ENCODE measurements at regions not wholly inside any gene's neighbourhood (a gene's known extent, or its start where the extent isn't known, plus 50 kb on each side); places are given as distances from the start of the nearest gene placed in this dataset.

DNA sequence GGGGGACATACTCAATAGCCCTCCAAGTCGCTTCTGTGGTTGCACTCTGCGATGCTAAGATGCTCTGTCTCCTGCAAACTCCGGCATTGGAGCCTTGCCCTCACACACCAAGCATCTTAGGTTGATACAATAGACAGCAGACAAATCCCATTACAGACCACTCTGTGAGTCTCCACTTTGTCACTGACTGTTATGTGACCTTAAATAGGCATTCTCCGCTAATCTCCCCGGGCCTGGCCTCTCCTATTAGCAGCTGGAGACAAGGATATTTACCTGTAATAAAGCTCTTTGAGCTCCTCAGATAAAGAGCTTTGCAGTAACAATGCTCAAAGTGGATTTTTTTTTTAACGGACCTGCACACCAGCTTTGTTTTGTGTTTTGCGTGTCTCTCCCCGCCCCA lies 479.7 kb upstream of the TBX3 start:
- TF ChIP-seq CTCF (IDR thresholded peaks at IDR 0.05) (no peak), PBX3 (IDR thresholded peaks at IDR 0.05) (no peak), ZBTB33 (IDR thresholded peaks at IDR 0.05; ENCODE audit: borderline replicate concordance, low read depth) (no peak), FOXJ3 (CRISPR knock-in tag; IDR thresholded peaks at IDR 0.05) (no peak)

Measured in SK-N-SH (cell line).